ENCODE measurements at regions not wholly inside any gene's neighbourhood (a gene's known extent, or its start where the extent isn't known, plus 50 kb on each side); places are given as distances from the start of the nearest gene placed in this dataset.
"Not testable (repeated sequence)": the region's sequence is repeated elsewhere in the genome, so short reads cannot be mapped to it uniquely, and the experiment has no call there.

- no peak for DNase-seq (ENCODE audit: low spot score)
- no peak for TF ChIP-seq CTCF (IDR thresholded peaks at IDR 0.05; ENCODE audit: extremely low read depth, missing control alignments)
Observed at GRCh38 chr21:35282944-35283343, 233.8 kb upstream of the RUNX1 start.

GRCh38 chr21:35281956-35282355 is 232.9 kb upstream of the RUNX1 start:
- no peak for DNase-seq (ENCODE audit: low spot score)
- TF ChIP-seq CTCF (IDR thresholded peaks at IDR 0.05; ENCODE audit: extremely low read depth, missing control alignments) = no peak

GRCh38 chr21:35280231-35280630 is 231.1 kb upstream of the RUNX1 start:
- TF ChIP-seq CTCF (IDR thresholded peaks at IDR 0.05; ENCODE audit: extremely low read depth, missing control alignments) = no peak
- DNase-seq (ENCODE audit: low spot score) = no peak

GRCh38 chr21:35275776-35276175 is 226.7 kb upstream of the RUNX1 start:
- TF ChIP-seq CTCF (IDR thresholded peaks at IDR 0.05; ENCODE audit: extremely low read depth, missing control alignments) = no peak
- DNase-seq (ENCODE audit: low spot score) = no peak

- no peak for TF ChIP-seq CTCF (IDR thresholded peaks at IDR 0.05; ENCODE audit: extremely low read depth, missing control alignments)
- DNase-seq (ENCODE audit: low spot score) = no peak
Observed at GRCh38 chr21:35274923-35275322, 225.8 kb upstream of the RUNX1 start.

- no peak for DNase-seq (ENCODE audit: low spot score)
- no peak for TF ChIP-seq CTCF (IDR thresholded peaks at IDR 0.05; ENCODE audit: extremely low read depth, missing control alignments)
Observed at GRCh38 chr21:35274090-35274489, 225.0 kb upstream of the RUNX1 start.

GRCh38 chr21:35273333-35273732 is 224.2 kb upstream of the RUNX1 start:
- no peak for DNase-seq (ENCODE audit: low spot score)
- no peak for TF ChIP-seq CTCF (IDR thresholded peaks at IDR 0.05; ENCODE audit: extremely low read depth, missing control alignments)

- not testable (repeated sequence) for DNase-seq (ENCODE audit: low spot score)
Observed at GRCh38 chr21:35271344-35272118, 222.4 kb upstream of the RUNX1 start.
